CD4-positive, alpha-beta T cell treated with Interferon alpha-2 for 1 hour (primary cell): ENCODE measurements at regions not wholly inside any gene's neighbourhood (a gene's known extent, or its start where the extent isn't known, plus 50 kb on each side); places are given as distances from the start of the nearest gene placed in this dataset.

Experiments used
- DNase-seq, 2 donors: peaks; one replicate each; pipeline ENCODE4 v3.0.0-alpha.2; 2020 to 2022

DNA sequence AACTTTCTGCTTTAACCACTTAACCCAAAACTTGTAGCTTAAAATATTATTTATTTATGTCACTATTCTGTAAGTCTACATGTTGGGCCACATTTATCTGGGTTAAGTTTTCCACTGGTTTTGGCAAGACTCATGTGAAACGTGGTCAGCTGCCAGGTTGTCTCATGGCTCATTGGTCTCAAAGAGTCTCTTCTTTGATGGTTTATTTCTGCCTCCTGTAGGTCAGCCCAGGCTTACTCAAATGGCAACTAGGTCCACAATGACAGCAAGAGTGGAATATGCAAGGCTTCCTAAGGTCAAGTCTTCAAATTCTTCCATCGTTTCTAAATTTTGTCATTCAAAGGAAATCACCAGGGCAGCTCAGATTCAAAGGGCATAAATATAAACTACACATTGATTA lies 828.7 kb downstream of the PCDH7 start:
- no peak for DNase-seq

- no peak for DNase-seq
Observed at GRCh38 chr4:31549256-31549655, 829.1 kb downstream of the PCDH7 start.

DNA sequence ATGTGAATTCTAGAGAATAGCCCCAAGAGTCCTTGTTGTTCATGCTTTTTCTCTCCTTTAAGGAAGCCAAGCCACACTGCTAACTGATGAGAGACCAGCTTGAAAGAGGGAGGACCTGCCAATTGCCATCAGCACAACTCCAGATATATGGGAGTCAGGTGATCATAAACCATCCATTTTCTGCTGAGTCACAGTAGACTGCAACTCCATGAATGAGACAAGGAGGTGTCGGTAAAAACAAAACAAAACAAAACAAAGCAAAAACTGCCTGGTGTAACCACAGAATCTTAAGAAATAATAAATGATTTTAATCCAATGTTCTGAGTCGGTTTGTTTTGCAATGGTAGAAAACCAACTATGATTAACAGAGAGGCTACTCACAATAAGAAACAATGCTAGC lies 837.3 kb downstream of the PCDH7 start:
- no peak for DNase-seq

DNA sequence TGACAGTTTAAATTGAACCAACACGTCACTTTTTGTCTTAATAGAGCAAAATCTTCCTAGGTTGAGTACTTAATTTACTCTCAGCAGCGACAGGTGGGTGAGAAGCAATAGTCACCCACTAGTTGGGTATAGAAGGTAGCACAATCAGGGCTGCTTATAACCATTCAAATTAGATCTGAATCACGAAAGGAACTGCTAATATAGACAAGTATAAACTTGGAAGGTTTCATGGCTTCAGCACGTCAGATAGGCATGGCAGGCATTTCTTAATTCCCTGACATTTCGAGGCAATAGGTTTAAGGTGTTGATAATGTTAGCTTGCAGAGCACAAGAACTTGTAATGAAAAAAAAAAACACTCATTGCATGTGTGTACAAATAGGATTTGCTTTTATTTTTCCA lies 853.4 kb downstream of the PCDH7 start:
- no peak for DNase-seq

DNA sequence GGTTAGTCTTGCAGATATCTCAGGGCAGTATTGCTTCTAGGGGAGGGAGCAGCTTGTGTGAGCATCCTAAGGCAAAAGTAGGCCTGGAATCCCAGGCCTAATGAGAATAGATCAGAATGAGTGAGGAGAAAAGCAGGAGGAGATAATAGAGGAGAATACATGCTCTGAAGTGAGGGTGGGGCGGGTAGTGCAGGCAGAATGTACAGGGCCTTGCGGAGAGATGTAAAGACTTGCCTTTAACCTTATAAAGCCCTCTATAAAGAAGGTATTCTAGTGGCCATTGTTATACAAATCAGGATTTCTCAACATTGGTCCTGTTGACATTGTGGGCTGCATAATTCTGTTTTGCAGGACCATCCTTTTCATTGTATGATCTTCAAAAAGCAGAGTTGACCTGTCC lies 855.3 kb downstream of the PCDH7 start:
- DNase-seq, result no peak

DNA sequence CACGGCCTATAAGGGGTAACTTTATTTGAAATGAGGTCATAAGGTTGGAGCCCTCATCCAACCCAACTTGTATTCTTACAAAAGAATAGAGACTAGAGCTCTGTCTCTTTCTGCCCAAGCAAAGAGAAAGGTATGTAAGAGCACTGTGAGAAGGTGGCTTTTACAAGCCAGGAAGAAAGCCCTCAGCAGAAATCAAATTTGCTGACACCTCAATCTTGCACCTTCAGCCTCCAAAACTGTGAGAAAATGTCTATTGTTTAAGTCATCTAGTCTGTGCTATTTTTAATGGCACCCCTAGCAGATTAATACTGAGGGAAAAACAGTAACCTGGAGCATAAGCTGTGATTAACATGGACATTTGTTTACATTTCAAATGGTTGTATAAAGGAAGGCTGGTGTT lies 860.7 kb downstream of the PCDH7 start:
- DNase-seq, result no peak

GRCh38 chr4:31585503-31585902 lies 865.3 kb downstream of the PCDH7 start:
- no peak for DNase-seq

GRCh38 chr4:31592293-31592692 lies 872.1 kb downstream of the PCDH7 start:
- DNase-seq, result no peak

DNA sequence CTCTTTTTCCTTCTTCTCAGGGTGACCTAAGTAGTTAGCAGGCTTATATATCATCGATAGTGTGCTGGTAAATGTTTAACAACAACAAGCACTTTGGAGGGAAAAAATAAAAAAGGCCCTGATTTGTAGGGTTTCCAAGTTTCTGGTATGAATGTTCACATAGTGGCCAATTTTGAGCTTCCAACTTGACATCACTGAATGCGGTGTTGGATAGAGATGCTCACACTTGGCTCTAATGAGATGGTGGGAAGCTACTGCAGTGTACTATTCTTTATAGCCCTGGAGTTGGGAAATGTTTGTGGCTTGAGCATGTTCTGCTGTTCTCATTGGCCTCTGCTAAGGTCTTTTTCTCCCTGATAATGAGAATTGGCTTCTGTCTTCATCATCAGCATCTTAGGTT lies 875.3 kb downstream of the PCDH7 start:
- DNase-seq, result no peak

- DNase-seq, result no peak
Observed at GRCh38 chr4:31598639-31599038, 878.5 kb downstream of the PCDH7 start.

- DNase-seq, result no peak
Observed at GRCh38 chr4:31601793-31602192, 881.6 kb downstream of the PCDH7 start.

GRCh38 chr4:31613946-31614623 lies 893.9 kb downstream of the PCDH7 start:
- no peak for DNase-seq

DNA sequence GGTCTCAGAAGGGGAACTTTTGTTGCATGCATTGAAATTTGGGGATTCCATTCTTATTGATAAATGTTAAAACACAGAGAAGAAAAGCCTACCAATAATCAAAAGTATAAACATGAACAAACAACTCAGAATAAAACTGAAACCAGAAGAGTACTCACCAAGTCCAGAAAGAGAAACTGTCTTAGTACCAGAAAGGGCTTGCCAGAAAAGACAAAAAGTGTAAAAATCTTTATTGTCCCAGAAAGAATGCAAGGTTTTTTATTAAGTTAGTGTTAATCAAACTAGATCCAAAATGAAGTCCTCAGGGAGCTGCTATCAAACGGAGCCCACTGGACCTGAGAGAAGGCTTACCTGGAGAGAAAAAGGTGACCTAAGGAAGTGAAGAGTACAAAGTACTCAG lies 897.5 kb downstream of the PCDH7 start:
- no peak for DNase-seq

DNA sequence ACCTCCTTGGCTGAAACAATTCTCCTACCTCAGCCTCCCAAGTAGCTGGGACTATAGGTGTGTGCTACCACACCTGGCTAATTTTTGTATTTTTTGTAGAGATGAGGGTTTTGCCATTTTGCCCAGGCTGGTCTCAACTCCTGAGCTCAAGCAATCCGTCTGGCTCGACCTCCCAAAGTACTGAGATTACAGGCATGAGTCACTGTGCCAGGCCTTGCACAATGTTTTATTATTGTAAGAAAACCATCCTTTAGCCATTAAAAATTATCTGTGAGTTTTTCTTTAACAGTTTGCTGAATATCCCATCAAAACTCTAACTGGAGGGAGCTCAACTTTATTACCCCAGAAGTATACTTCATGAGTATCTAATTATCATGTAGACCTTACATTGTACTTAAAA lies 900.3 kb downstream of the PCDH7 start:
- no peak for DNase-seq

DNA sequence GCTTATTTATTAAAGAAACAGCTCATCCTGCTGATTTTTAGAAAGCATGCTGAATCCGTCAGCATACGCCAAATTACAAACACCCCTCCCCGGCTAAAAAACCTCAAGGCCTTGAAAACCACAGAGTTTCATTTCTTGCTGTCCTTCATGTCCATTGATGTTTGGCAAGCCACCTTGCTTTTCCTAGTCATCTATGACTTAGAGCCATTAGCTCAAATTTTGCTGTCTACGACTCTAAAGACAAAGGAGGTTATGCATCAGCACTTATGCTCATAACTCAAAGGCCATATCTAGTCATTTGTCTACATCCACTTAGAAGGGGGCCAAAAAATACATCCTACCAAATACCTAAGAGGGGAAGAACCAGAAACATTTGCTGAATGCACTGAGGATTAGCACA lies 925.1 kb downstream of the PCDH7 start:
- DNase-seq, result no peak

DNA sequence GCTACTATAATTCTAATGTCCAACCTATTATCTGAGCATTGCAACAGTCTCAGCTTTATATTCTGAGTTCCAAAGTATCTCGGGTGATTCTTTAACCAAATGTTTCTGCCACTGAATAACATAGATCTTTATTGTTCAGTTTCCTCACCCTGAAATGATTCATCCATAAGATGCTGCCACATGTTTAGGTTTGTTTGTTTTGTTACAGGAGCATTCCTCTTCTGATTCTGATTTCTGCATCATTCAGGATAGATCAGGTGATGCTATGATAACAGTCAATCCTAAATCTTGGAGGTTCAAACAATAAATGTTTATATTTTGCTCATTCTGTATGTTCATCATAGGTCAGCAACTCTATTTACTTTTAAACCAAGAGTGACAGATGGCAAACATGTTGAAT lies 927.6 kb downstream of the PCDH7 start:
- no peak for DNase-seq

DNA sequence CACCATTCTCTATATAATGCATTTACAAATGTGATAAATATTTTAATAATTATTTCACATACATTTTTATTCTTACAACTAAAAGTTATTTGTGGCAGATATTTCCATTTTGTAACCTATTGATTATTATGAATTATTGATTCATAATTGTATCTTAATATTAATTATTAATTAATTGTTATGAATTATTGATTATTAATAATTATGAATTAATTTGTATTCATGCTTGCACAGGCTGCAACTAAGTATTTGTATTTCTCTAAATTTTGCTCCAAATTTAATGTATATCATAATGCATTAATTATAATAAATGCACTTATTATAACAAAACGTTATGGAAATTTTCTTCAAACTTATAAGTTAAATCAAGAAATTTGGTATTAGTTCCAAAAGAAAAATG lies 929.7 kb downstream of the PCDH7 start:
- DNase-seq, result no peak

DNA sequence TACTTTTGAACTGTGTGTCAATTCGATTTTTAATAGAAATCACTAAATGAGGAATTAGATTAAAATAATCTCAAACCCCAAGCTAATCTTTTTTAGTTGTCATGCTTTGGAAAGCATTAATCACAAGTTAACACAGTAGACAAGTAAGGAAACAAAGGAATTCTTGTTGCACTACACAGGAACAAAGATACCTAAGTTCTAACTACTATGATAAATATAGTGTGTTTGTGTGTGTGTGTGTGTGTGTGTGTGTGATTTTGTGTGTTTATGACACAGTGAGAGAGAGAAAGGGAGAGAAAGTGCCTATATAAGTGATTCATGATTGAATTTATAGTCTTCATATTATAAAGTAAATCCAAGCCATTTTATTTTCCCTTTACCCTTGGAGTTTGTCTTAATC lies 931.4 kb downstream of the PCDH7 start:
- DNase-seq, result no peak

- no peak for DNase-seq
Observed at GRCh38 chr4:31655328-31655727, 935.2 kb downstream of the PCDH7 start.

GRCh38 chr4:31657859-31658570 lies 937.8 kb downstream of the PCDH7 start:
- no peak for DNase-seq

DNA sequence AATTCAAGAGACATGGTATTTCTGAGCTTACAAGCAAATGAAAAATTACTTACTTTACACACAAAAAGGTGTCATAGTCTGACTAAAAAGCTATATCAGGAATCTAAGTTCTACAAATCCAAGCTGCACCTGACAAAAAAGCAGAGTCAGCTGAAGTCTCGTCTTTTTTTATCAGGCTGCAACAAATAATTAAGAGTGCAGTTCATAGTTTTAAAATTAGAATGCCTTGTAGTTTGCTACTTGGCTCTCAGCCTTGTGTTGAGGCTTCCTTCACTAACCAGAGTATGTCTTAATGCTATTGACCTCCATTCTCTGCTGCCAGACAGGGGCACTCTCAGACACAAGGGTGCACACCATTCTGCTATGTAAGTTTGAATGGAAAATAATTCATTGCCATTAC lies 940.7 kb downstream of the PCDH7 start:
- DNase-seq, result no peak

- no peak for DNase-seq
Observed at GRCh38 chr4:31662951-31663350, 942.8 kb downstream of the PCDH7 start.

DNA sequence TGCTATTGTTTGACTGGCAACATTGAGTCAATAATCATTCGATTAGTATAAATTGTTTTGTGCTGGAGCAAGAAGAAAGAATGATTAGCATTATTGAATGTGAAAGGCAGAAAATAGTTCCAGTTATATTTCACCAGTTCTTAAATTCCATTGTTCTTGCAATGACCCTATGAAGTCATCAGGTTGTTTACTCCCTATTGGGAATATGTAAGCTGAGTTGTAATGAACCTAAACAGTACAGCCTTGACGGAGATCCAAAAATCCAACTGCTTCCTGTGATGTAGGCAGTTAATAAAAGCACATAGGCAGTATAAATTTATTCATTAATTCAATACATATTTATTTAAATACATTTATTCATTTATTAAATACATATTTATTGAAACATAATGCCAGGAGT lies 947.5 kb downstream of the PCDH7 start:
- no peak for DNase-seq

- no peak for DNase-seq
Observed at GRCh38 chr4:31674313-31674947, 954.3 kb downstream of the PCDH7 start.

GRCh38 chr4:31678356-31678755 lies 958.2 kb downstream of the PCDH7 start:
- no peak for DNase-seq
